Ishikawa (cell line): ENCODE measurements at regions not wholly inside any gene's neighbourhood (a gene's known extent, or its start where the extent isn't known, plus 50 kb on each side); places are given as distances from the start of the nearest gene placed in this dataset.

ENCODE experiments used
- CEBPB ChIP-seq: IDR thresholded peaks from 2 replicates; pipeline ENCODE4 v1.6.1; 2012
- CREB1 ChIP-seq: IDR thresholded peaks from 2 replicates; pipeline ENCODE4 v1.6.1; 2012; ENCODE audit warnings: low read depth
- EGR1 ChIP-seq: IDR thresholded peaks from 2 replicates; pipeline ENCODE4 v1.6.1; 2012
- EP300 ChIP-seq: IDR thresholded peaks from 2 replicates; pipeline ENCODE4 v1.6.1; 2012; ENCODE audit warnings: borderline replicate concordance
- FOXM1 ChIP-seq: IDR thresholded peaks from 2 replicates; pipeline ENCODE4 v1.6.1; 2012; ENCODE audit warnings: low read depth, borderline replicate concordance
- NFIC ChIP-seq: IDR thresholded peaks from 2 replicates; pipeline ENCODE4 v1.6.1; 2012
- RAD21 ChIP-seq: IDR thresholded peaks from 2 replicates; pipeline ENCODE4 v1.6.1; 2012; ENCODE audit warnings: low read depth
- TAF1 ChIP-seq: IDR thresholded peaks from 2 replicates; pipeline ENCODE4 v1.6.1; 2012; ENCODE audit warnings: low read depth, mild to moderate bottlenecking
- TCF12 ChIP-seq: IDR thresholded peaks from 2 replicates; pipeline ENCODE4 v1.6.1; 2012; ENCODE audit warnings: low read depth
- TEAD4 ChIP-seq: IDR thresholded peaks from 2 replicates; pipeline ENCODE4 v1.6.1; 2012
- YY1 ChIP-seq: IDR thresholded peaks from 2 replicates; pipeline ENCODE4 v1.6.1; 2012; ENCODE audit warnings: low read depth
- ZBTB7A ChIP-seq: IDR thresholded peaks from 2 replicates; pipeline ENCODE4 v1.6.1; 2012; ENCODE audit warnings: low read depth
- TF ChIP-seq, protein P1 (sequence below): IDR thresholded peaks from 2 replicates; pipeline ENCODE4 v1.6.1; 2012; ENCODE audit warnings: low read depth, mild to moderate bottlenecking
- TF ChIP-seq, protein P2 (sequence below): IDR thresholded peaks from 2 replicates; pipeline ENCODE4 v1.6.1; 2012
- TF ChIP-seq, protein P3 (sequence below): IDR thresholded peaks from 2 replicates; pipeline ENCODE4 v1.6.1; 2012

DNA sequence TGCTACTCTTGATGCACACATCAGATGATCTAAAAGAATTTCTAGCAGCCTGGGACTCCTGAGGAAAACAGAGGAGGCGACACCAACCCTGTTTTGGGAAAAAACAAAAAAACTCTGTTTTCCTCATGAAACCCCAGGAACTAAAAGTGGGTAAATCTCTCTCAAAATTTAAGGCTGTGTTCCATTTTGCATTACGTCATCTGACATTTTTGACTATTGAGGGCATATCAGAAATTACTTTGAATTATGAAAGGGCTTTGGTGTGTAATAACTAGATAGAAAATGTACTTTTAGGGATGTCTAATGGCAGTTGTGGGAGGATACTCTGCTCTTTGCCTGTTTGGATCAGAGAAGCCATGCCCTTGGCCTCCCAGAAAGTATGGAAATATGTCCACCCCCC, 963.0 kb downstream of the CNTNAP5 start:
- TF ChIP-seq NFIC (no peak), TCF12 (no peak)

DNA sequence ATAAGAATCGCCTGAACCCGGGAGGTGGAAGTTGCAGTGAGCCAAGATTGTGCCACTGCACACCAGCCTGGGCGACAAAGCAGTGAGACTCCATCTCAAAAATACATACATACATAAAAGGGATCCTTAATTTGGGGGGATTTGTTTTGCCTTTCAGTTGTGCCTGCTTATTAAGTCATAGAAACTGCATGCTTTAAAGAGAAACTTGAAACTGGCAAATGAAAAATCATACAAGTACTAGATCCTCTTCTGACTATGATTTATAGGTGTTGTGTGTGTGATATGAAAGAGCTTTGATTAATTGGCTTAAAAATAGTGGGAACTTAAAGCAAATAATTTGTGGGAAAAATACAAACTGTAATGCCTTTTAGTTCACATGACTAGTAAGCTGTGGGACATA, 963.7 kb downstream of the CNTNAP5 start:
- TF ChIP-seq TCF12 (no peak), CREB1 (no peak), RAD21 (no peak), ZBTB7A (no peak), YY1 (no peak), CEBPB (no peak), TEAD4 (no peak)
- TF ChIP-seq, protein P1, sequence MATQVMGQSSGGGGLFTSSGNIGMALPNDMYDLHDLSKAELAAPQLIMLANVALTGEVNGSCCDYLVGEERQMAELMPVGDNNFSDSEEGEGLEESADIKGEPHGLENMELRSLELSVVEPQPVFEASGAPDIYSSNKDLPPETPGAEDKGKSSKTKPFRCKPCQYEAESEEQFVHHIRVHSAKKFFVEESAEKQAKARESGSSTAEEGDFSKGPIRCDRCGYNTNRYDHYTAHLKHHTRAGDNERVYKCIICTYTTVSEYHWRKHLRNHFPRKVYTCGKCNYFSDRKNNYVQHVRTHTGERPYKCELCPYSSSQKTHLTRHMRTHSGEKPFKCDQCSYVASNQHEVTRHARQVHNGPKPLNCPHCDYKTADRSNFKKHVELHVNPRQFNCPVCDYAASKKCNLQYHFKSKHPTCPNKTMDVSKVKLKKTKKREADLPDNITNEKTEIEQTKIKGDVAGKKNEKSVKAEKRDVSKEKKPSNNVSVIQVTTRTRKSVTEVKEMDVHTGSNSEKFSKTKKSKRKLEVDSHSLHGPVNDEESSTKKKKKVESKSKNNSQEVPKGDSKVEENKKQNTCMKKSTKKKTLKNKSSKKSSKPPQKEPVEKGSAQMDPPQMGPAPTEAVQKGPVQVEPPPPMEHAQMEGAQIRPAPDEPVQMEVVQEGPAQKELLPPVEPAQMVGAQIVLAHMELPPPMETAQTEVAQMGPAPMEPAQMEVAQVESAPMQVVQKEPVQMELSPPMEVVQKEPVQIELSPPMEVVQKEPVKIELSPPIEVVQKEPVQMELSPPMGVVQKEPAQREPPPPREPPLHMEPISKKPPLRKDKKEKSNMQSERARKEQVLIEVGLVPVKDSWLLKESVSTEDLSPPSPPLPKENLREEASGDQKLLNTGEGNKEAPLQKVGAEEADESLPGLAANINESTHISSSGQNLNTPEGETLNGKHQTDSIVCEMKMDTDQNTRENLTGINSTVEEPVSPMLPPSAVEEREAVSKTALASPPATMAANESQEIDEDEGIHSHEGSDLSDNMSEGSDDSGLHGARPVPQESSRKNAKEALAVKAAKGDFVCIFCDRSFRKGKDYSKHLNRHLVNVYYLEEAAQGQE: no peak
- TF ChIP-seq, protein P2, sequence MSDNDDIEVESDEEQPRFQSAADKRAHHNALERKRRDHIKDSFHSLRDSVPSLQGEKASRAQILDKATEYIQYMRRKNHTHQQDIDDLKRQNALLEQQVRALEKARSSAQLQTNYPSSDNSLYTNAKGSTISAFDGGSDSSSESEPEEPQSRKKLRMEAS: no peak

DNA sequence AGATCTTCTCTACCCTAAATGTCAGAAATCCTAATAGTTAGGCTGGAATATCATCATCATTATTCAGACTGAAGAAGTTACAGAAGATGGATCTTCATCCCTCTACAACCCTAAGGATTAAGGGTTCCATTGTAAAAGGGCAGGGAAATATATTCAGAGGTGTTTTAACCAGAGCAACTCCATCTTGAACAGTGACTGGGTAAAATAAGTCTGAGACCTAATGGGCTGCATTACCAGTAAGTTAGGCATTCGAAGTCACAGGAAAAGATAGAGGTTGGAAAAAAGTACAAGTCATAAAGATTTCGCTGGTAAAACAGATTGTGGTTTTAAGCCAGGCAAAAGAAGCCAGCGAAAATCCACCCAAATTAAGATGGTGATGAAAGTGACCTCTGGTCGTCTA, 968.7 kb downstream of the CNTNAP5 start:
- no peak for TF ChIP-seq TAF1
- TF ChIP-seq CEBPB: no peak
- TF ChIP-seq, protein P1: no peak
- TF ChIP-seq NFIC: no peak
- TF ChIP-seq, protein P3, sequence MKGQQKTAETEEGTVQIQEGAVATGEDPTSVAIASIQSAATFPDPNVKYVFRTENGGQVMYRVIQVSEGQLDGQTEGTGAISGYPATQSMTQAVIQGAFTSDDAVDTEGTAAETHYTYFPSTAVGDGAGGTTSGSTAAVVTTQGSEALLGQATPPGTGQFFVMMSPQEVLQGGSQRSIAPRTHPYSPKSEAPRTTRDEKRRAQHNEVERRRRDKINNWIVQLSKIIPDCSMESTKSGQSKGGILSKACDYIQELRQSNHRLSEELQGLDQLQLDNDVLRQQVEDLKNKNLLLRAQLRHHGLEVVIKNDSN: no peak
- TF ChIP-seq, protein P2: no peak
- no peak for TF ChIP-seq EP300
- no peak for TF ChIP-seq TEAD4
- no peak for TF ChIP-seq RAD21
- TF ChIP-seq FOXM1: no peak

DNA sequence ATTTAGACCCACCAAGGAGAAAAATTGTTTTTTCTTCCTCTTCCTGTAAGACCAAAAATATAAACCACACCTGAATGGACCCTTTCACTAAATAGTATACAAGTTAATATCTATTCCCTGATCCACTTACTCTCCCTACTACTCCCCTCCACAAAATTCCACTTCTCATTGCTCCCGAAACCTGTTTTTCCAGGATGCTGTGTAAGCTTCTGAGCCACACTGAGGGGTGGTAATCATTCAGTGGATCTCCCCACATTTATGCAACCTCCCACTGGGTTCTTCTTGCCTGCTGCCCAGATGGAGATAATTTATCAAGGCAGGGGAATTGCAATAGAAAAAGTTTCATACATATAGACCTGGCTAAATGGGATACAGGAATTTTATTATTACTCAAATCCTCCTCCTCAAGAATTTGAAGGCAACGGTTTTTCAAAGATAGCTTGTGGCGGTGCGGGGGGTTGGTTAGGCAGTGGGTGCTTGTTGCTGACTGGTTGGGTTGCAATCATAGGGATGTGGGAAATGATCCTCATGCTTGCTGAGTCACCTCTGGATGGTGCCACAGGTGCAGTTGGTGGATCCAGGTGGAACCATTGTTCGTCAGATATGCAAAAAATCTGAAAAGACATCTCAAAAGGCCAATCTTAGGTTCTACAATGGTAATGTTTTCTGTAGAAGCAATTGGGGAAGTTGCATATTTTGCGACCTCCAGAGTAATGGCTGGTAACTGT, 970.3 kb downstream of the CNTNAP5 start:
- TF ChIP-seq, protein P1: no peak
- no peak for TF ChIP-seq CEBPB
- TF ChIP-seq, protein P2: no peak
- no peak for TF ChIP-seq ZBTB7A
- no peak for TF ChIP-seq NFIC
- no peak for TF ChIP-seq TEAD4
- TF ChIP-seq TCF12: no peak
- TF ChIP-seq FOXM1: no peak
- TF ChIP-seq RAD21: no peak
- no peak for TF ChIP-seq EGR1
- TF ChIP-seq EP300: no peak
- TF ChIP-seq TAF1: no peak
- TF ChIP-seq, protein P3: no peak
- TF ChIP-seq CREB1: no peak

DNA sequence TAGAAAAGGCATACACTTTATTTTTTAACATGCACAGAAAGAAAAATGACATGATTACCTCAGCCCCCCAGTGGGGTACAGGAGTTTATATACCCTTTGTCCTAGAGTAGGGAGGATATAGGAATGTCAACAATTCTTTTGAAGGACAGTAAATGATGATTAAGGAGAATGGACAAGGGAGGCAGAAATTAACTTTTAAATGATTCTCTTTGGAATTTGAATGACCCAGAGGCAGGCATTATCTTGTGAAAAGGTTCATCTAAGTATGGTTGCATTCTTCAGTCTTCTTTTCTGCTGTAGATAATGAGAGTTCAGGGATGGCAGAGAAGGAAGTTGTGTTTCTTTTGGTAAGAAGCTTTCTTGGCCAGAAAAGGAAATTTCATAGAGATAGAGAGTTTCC, 971.3 kb downstream of the CNTNAP5 start:
- TF ChIP-seq YY1 (no peak), TEAD4 (no peak), EP300 (no peak), CREB1 (no peak), TAF1 (no peak), ZBTB7A (no peak), TCF12 (no peak), CEBPB (no peak), EGR1 (no peak), NFIC (no peak)
- TF ChIP-seq, protein P2: no peak
- TF ChIP-seq, protein P3: no peak
- TF ChIP-seq, protein P1: no peak
